RPMI7951 (cell line): ENCODE measurements at regions not wholly inside any gene's neighbourhood (a gene's known extent, or its start where the extent isn't known, plus 50 kb on each side); places are given as distances from the start of the nearest gene placed in this dataset.

Experiments
- DNase-seq: peaks from one replicate; pipeline ENCODE4 v3.0.0-alpha.2; 2012; ENCODE audit warnings: low read depth

DNA sequence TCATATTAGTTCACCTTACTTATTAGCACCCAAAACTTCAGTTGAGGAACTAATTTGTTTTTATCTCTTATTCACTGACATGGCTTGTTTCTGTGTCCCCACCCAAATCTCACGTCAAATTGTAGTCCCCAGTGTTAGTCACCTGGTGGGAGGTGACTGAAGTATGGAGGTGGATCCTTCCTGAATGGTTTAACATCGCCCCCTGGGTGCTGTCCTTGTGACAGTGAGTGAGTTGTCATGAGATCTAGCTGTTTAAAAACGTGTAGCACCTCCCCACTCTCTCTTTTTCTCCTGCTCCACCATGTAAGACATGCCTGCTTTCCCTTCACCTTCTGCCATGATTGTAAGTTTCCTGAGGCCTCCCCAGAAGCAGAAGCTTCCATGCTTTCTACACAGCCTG, 75.0 kb upstream of the HECTD2 start:
- DNase-seq, result no peak

DNA sequence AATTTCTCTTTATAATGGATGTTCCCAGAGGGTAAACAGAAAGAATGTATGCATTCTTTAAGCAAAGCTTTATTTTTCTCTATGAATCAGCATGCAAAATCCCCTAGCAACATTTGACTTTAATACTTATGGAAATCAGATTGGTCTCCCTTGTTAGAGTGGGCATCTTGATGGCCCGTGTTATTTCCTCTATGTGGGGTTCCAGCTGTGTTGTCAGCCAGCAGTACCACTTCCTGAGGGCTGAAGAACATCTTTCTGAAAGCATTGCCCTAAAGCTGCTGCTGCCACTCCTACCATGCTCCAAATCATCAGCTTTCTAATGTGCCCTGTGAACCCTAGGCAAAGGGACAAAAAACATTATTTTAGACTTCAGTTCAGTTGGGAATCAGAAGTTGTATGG, 70.4 kb upstream of the HECTD2 start:
- DNase-seq, result no peak

- DNase-seq, result peak; percentile 96
These were observed 69.4 kb upstream of the HECTD2 start for GRCh38 chr10:91340613-91341362.

GRCh38 chr10:91341686-91342085, 68.5 kb upstream of the HECTD2 start:
- DNase-seq, result no peak

DNA sequence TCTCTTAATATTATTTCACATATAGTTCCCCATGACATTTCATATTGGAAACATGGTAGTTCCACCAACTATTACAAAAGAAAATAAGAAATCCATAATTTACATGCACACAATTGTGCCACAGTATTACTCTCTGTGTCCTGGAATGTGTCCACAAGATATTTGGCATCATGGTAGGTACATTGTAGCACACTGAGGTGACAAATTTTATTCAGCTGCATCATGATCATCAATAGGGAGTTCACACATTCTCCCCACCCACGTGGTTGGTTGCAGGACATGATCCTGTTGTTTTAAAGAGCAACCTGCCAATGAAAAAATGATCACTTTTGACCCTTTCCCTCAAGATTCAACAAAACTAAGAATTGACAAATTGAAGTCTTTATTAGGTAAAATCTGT, 67.1 kb upstream of the HECTD2 start:
- no peak for DNase-seq

- no peak for DNase-seq
These were observed 65.9 kb upstream of the HECTD2 start for GRCh38 chr10:91344117-91344856.

DNA sequence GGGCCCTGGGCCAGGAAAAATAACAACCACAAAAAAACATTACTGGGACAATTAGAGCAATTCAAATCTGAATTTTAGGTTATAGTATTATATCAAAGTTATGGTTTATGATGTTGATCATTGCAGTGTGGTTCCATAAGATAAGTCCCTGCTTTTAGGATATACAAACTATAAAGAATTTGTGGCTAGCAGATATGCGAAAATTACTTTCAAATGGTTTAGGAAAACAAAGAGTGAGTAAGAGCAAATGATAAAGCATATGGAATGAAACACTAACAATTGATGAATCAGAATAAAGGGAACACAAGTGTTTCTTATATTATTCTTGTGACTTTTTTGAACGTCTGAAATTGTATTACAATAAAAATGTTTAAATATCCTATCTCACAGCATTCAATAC, 64.4 kb upstream of the HECTD2 start:
- DNase-seq, result no peak

DNA sequence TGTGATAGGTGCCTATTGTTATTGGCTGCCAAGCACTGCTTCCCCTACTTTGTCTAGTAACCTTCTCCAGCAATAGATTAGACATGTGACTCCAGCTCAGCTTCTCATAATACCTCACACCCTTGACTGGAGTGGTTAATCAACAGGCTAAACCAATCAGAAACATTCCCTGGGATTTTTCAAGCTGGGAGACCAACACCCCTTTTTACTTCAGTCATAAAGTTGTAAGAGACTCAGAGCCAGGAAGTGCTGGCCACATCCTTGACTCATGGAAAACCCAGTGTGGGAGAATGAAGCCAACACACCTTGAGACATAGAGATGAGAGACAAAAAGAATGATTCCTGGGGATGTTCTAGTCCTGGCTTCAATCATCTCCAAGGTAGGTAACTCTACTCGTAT, 62.6 kb upstream of the HECTD2 start:
- no peak for DNase-seq

DNA sequence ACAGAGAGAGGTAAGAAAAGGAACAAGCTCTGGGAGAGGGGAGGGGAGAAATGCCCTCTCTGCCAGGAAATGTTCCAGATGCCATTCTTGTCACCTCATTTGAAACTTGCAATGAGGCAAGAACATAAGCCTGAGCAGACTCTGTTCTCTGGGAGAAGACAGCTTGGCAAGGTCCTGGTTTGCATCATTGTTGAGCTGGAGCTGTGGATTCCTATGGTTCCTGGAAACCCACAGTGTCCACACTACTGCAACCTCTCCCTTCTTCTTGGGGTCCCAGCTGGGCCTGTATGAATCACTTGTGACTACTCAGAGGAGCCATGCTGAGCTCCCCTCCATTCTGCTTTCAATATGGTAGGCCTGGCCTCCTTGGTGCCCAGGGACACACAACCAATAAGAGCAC, 60.8 kb upstream of the HECTD2 start:
- no peak for DNase-seq

DNA sequence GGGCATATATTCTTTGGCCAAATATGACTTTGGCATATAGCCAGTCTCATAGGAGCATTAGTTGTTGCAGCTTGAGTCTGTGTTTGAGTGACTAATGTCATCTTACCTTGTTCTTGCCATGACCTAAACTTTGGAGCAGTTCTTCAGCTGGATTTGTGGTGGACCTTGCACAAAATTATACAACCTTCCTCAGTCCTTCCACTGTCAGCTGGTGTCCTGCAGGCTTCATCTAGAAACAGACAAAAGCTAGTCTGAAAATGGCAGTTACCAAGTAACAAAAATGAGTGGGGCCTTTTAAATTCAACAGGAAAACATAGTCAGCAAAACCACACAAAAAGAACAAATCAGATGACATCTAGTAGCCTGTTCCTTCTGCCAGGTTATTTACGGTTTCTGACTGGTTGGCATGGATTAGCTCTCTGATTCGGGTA, 59.5 kb upstream of the HECTD2 start:
- DNase-seq, result no peak

DNA sequence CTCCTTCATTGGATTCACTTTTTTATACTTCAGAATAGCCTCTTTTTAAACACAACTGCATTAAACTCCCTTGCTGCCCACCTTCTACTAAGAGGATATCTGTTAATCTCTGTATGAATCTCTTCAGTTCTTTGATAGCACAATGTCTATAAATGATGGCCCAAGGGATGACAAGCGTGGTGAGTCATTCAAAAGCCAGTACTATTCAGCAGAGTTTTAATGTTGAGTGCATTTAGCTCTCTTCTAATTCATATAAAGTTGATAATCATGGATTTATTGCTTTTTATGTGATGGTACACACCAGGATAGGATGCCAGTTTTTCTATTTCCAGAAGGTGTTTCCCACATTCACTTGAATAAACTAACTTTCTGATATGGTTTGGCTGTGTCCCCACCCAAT, 57.4 kb upstream of the HECTD2 start:
- no peak for DNase-seq

DNA sequence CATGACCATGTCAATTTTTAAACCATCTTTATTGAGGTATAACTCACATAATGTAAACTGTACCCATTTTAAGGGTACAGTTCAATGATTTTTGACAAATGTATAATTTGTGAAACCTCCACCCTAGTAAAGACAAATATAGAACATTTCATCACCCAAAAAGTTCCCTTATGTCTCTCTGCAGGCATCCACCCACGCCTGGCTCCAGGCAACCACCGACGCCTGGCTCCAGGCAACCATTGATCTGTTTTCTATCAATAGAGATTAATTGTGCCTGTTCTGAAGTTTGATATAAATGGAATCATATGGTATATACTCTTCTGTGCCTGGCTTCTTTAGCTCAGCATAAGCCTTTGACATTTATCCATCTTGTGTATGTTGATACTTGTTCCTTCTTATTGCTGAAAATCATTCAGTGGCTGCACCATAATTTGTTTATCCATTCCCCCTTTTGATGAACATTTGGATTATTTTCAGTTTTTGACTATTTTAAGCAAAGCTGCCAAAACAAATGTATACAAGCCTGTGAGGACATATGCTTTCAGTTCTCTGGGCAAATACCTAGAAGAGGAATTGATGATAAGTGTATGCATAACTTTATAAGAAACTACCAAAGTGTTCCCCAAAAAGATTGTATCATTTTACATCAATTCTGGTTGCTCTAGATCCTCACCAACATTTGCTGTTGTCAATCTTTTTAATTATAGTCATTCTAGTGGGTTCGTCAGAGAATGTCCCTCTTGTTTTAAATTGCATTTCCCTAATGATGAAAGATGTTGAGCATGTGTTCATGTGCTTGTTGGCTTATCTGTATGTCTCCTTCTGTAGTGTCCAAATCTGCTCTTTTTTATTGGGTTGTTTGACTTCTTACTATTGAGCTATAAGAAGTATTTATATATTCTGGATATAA, 55.7 kb upstream of the HECTD2 start:
- DNase-seq, result no peak

DNA sequence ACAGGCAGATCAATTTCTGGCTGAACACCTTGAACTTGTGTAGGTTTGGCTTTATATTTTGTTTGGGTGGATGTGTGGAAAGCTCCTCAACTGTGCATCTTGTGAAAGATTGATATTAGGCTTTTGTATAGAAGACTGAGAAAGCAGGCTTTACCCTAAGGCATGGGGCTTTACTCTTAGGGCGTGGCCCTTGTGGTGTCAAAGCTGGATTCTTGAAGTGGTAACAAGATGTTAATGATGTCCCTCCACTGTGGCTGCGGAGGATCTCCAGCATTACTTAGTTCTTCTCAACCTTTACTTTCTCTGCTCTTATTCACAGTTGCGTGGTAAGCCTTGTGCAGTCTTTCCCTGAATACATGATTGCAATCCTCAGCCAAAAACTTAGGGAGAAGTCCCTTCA, 54.1 kb upstream of the HECTD2 start:
- no peak for DNase-seq

DNA sequence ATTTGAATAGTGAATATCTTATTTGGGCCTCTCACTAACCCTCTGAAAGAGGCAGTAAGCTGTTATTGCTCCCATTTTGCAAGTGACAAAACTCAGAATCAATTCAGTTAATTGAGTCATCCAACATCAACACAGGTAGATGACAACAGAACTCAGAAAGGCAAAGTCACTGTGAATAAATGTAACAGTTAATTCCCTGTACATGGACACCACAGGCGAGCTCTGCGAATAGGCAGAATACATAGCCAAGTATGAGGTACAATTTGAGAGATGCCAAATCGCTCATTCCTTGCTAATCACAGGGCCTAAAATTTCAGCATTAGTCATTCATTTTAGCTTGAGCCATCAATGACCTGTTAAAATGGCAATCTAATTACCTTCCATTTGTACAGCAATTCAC, 52.6 kb upstream of the HECTD2 start:
- DNase-seq, result no peak
